ENCODE measurements at regions not wholly inside any gene's neighbourhood (a gene's known extent, or its start where the extent isn't known, plus 50 kb on each side); places are given as distances from the start of the nearest gene placed in this dataset.

DNA sequence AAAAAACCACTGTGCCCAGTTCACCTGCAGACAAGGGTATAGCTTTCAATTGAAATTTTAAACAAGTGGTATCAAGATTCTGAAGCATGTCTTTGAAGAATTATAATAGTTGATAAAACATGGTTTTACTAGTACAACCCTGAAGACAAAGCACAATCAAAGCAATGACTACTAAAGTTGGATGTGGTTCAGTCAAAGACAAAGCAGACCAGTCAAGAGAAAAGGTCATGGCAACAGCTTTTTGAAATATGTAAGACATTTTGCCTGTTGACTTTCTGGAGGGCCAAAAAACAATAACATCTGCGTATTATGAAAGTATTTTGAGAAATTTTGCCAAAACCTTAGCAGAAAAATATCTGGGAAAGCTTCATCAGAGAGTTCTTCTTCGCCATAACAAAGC is 1393.6 kb downstream of the SI start:
- TF ChIP-seq, protein P1, sequence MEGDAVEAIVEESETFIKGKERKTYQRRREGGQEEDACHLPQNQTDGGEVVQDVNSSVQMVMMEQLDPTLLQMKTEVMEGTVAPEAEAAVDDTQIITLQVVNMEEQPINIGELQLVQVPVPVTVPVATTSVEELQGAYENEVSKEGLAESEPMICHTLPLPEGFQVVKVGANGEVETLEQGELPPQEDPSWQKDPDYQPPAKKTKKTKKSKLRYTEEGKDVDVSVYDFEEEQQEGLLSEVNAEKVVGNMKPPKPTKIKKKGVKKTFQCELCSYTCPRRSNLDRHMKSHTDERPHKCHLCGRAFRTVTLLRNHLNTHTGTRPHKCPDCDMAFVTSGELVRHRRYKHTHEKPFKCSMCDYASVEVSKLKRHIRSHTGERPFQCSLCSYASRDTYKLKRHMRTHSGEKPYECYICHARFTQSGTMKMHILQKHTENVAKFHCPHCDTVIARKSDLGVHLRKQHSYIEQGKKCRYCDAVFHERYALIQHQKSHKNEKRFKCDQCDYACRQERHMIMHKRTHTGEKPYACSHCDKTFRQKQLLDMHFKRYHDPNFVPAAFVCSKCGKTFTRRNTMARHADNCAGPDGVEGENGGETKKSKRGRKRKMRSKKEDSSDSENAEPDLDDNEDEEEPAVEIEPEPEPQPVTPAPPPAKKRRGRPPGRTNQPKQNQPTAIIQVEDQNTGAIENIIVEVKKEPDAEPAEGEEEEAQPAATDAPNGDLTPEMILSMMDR (IDR thresholded peaks at IDR 0.05; ENCODE audit: control insufficient read depth, insufficient read depth, low read depth, low read length, missing control alignments): no peak
- no peak overlapping the region for H3K4me3 ChIP-seq (ENCODE audit: control insufficient read depth, low read depth, low read length)
- no peak for DNase-seq (ENCODE audit: low read depth)

DNA sequence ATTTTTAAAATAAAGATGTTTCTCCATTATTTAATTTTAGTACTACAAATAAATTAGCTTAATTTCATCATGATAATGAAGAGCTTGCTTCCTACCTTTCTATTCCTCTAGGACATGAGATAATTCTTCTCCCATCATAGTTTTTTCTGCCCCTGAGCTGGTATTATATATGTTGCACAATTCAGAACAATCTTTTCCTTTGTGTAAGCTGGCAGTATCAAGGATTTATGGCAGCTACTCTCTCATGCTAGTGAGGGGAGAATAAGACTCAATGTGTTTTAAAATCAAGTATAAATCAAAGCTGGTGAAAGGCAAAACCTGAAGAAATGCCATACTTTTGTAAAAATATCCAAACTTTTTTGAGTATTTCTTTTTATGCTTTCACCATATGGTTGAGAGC is 1405.3 kb downstream of the SI start:
- TF ChIP-seq, protein P1 (IDR thresholded peaks at IDR 0.05; ENCODE audit: control insufficient read depth, insufficient read depth, low read depth, low read length, missing control alignments): no peak
- DNase-seq (ENCODE audit: low read depth): no peak
- no peak overlapping the region for H3K4me3 ChIP-seq (ENCODE audit: control insufficient read depth, low read depth, low read length)

GRCh38 chr3:163671201-163671600 is 1407.1 kb downstream of the SI start:
- TF ChIP-seq, protein P1 (IDR thresholded peaks at IDR 0.05; ENCODE audit: control insufficient read depth, insufficient read depth, low read depth, low read length, missing control alignments): no peak
- no peak for DNase-seq (ENCODE audit: low read depth)

GRCh38 chr3:163664466-163664865 is 1413.8 kb downstream of the SI start:
- TF ChIP-seq, protein P1 (IDR thresholded peaks at IDR 0.05; ENCODE audit: control insufficient read depth, insufficient read depth, low read depth, low read length, missing control alignments): no peak
- H3K4me3 ChIP-seq (ENCODE audit: control insufficient read depth, low read depth, low read length): no peak overlapping the region
- no peak for DNase-seq (ENCODE audit: low read depth)

More at GRCh38 chr3:163671201-163671600, 1407.1 kb downstream of the SI start:
- H3K4me3 ChIP-seq (ENCODE audit: control insufficient read depth, low read depth, low read length): no peak overlapping the region

- no peak overlapping the region for H3K4me3 ChIP-seq (ENCODE audit: control insufficient read depth, low read depth, low read length)
- no peak for DNase-seq (ENCODE audit: low read depth)
- TF ChIP-seq, protein P1 (IDR thresholded peaks at IDR 0.05; ENCODE audit: control insufficient read depth, insufficient read depth, low read depth, low read length, missing control alignments): no peak
These were observed 1421.2 kb downstream of the SI start for GRCh38 chr3:163657088-163657487.

DNA sequence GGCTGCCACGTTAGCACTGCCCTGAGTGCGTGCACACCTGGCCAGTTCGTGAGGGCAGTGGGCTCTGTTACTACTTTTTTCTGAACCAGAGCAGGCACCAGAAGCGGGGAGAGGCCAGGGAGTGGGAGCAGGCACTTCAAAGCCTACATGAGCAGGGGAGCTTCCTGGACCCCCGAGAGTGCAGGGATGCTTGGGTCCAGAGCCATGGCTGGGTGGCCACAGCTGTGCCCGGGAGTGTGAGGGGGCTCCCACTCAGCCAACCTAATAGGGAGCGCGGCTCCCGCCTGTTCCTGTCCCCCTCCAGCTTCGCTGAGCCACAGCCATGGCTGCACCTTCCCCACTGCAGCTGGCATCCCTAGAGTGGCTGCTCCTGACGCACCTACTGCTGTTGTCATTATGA is 1423.3 kb downstream of the SI start:
- H3K4me3 ChIP-seq (ENCODE audit: control insufficient read depth, low read depth, low read length): no peak overlapping the region
- TF ChIP-seq, protein P1 (IDR thresholded peaks at IDR 0.05; ENCODE audit: control insufficient read depth, insufficient read depth, low read depth, low read length, missing control alignments): no peak
- no peak for DNase-seq (ENCODE audit: low read depth)

GRCh38 chr3:163644172-163644571 is 1434.1 kb downstream of the SI start:
- no peak overlapping the region for H3K4me3 ChIP-seq (ENCODE audit: control insufficient read depth, low read depth, low read length)
- TF ChIP-seq, protein P1 (IDR thresholded peaks at IDR 0.05; ENCODE audit: control insufficient read depth, insufficient read depth, low read depth, low read length, missing control alignments): no peak
- no peak for DNase-seq (ENCODE audit: low read depth)
